Limb (tissue), 2 donors: ENCODE measurements at regions not wholly inside any gene's neighbourhood (a gene's known extent, or its start where the extent isn't known, plus 50 kb on each side); places are given as distances from the start of the nearest gene placed in this dataset.

ENCODE experiments used
- DNase-seq, 2 donors: peaks; one replicate each; pipeline ENCODE4 v3.0.0-alpha.2; 2016; ENCODE audit errors: extremely low spot score in 2 of 2

GRCh38 chr20:1798982-1799381 is 96.2 kb upstream of the SIRPA start:
- no peak for DNase-seq

GRCh38 chr20:1793821-1794220 is 101.4 kb upstream of the SIRPA start:
- DNase-seq, result no peak

GRCh38 chr20:1792274-1792673 is 102.9 kb upstream of the SIRPA start:
- no peak for DNase-seq

- no peak for DNase-seq
Measured at GRCh38 chr20:1790386-1790785, 104.8 kb upstream of the SIRPA start.

- no peak for DNase-seq
Measured at GRCh38 chr20:1788044-1788443, 107.2 kb upstream of the SIRPA start.

- DNase-seq, result no peak
Measured at GRCh38 chr20:1786486-1786885, 108.7 kb upstream of the SIRPA start.

- DNase-seq, result no peak
Measured at GRCh38 chr20:1784586-1784985, 110.6 kb upstream of the SIRPA start.

GRCh38 chr20:1783245-1783644 is 112.0 kb upstream of the SIRPA start:
- DNase-seq, result no peak

GRCh38 chr20:1782181-1782580 is 113.0 kb upstream of the SIRPA start:
- no peak for DNase-seq

GRCh38 chr20:1779567-1779966 is 115.6 kb upstream of the SIRPA start:
- no peak for DNase-seq

GRCh38 chr20:1778338-1778737 is 116.9 kb upstream of the SIRPA start:
- DNase-seq, result no peak

- no peak for DNase-seq
Measured at GRCh38 chr20:1777476-1777820, 117.8 kb upstream of the SIRPA start.

- DNase-seq, result peak; percentile 79 to 94
Measured at GRCh38 chr20:1776681-1777475, 118.3 kb upstream of the SIRPA start.

GRCh38 chr20:1775117-1775516 is 117.5 kb upstream of the SIRPG start:
- DNase-seq, result no peak

- DNase-seq, result no peak
Measured at GRCh38 chr20:1774479-1774878, 116.9 kb upstream of the SIRPG start.

- no peak for DNase-seq
Measured at GRCh38 chr20:1773816-1774215, 116.2 kb upstream of the SIRPG start.

- DNase-seq, result no peak
Measured at GRCh38 chr20:1769491-1769890, 111.9 kb upstream of the SIRPG start.

- DNase-seq, result no peak
Measured at GRCh38 chr20:1766731-1767130, 109.2 kb upstream of the SIRPG start.

GRCh38 chr20:1764136-1765033 is 106.8 kb upstream of the SIRPG start:
- DNase-seq, result peak; percentile 67 to 83

GRCh38 chr20:1761598-1761997 is 104.0 kb upstream of the SIRPG start:
- DNase-seq, result no peak

- DNase-seq, result no peak
Measured at GRCh38 chr20:1761116-1761515, 103.5 kb upstream of the SIRPG start.

GRCh38 chr20:1758765-1759164 is 101.2 kb upstream of the SIRPG start:
- DNase-seq, result no peak
